Breast epithelium (tissue), 3 donors: ENCODE measurements at regions not wholly inside any gene's neighbourhood (a gene's known extent, or its start where the extent isn't known, plus 50 kb on each side); places are given as distances from the start of the nearest gene placed in this dataset.

Experiments used
- POLR2A ChIP-seq: fragments of 450-650 bp; IDR thresholded peaks from one replicate; pipeline ENCODE4 v1.6.1; 2016; ENCODE audit warnings: antibody characterized with exemption, mild to moderate bottlenecking, moderate library complexity
- POLR2AphosphoS5 ChIP-seq, 3 donors: sonication (generic); formaldehyde crosslinking; IDR thresholded peaks; one replicate each; pipeline ENCODE4 v1.6.1; 2017; ENCODE audit warnings: antibody characterized with exemption in 3 of 3
- TF ChIP-seq, protein P1 (sequence below), 3 donors: fragments of 450-650 bp; IDR thresholded peaks; one replicate each; pipeline ENCODE4 v1.5.1; 2016 to 2017; ENCODE audit warnings: antibody characterized with exemption in 3 of 3, mild to moderate bottlenecking in 3 of 3, moderate library complexity in 3 of 3

DNA sequence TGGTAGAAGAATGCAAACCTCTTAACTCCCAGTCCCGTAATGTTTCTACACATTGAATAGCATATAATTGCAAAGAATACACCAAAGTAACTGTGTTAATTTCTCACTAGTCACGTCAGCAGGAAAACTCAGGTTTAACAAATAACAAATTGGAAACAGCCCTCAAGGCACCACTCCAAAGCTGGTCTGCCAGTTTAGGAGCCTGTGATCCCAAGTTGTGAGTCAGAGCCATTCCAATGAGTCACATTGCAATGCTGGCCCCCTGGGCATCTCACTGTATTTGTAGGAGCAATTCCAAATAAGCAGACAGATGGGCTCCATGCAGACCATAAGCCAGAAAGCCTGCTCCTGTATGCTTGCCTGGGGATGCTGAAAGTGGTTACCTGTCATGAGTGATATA is 143.2 kb upstream of the SETBP1 start:
- TF ChIP-seq, protein P1, sequence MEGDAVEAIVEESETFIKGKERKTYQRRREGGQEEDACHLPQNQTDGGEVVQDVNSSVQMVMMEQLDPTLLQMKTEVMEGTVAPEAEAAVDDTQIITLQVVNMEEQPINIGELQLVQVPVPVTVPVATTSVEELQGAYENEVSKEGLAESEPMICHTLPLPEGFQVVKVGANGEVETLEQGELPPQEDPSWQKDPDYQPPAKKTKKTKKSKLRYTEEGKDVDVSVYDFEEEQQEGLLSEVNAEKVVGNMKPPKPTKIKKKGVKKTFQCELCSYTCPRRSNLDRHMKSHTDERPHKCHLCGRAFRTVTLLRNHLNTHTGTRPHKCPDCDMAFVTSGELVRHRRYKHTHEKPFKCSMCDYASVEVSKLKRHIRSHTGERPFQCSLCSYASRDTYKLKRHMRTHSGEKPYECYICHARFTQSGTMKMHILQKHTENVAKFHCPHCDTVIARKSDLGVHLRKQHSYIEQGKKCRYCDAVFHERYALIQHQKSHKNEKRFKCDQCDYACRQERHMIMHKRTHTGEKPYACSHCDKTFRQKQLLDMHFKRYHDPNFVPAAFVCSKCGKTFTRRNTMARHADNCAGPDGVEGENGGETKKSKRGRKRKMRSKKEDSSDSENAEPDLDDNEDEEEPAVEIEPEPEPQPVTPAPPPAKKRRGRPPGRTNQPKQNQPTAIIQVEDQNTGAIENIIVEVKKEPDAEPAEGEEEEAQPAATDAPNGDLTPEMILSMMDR (IDR thresholded peaks at IDR 0.05): no peak
- TF ChIP-seq POLR2A (no peak), POLR2AphosphoS5 (IDR thresholded peaks at IDR 0.05) (no peak)
